GM18867 (cell line): ENCODE measurements at regions not wholly inside any gene's neighbourhood (a gene's known extent, or its start where the extent isn't known, plus 50 kb on each side); places are given as distances from the start of the nearest gene placed in this dataset.

ENCODE experiments used
- ATAC-seq: cut with Tn5 transposase; IDR thresholded peaks from one replicate; pipeline ENCODE4 v1.9.1; 2021; ENCODE audit warnings: mild to moderate bottlenecking, moderate library complexity; ENCODE audit not compliant: unreplicated experiment

GRCh38 chr5:2696156-2696807, 55.2 kb downstream of the IRX2 start:
- no peak for ATAC-seq

GRCh38 chr5:2695200-2695891, 56.1 kb downstream of the IRX2 start:
- ATAC-seq: no peak

GRCh38 chr5:2691530-2691929, 59.9 kb downstream of the IRX2 start:
- no peak for ATAC-seq

- ATAC-seq: no peak
Measured at GRCh38 chr5:2690293-2690692, 61.2 kb downstream of the IRX2 start.

- ATAC-seq: no peak
Measured at GRCh38 chr5:2688586-2688985, 62.9 kb downstream of the IRX2 start.

GRCh38 chr5:2687746-2688145, 63.7 kb downstream of the IRX2 start:
- ATAC-seq: no peak

GRCh38 chr5:2686321-2687124, 65.0 kb downstream of the IRX2 start:
- ATAC-seq: no peak

- no peak for ATAC-seq
Measured at GRCh38 chr5:2685651-2686272, 65.7 kb downstream of the IRX2 start.

- no peak for ATAC-seq
Measured at GRCh38 chr5:2684606-2685005, 66.9 kb downstream of the IRX2 start.

GRCh38 chr5:2683720-2684119, 67.8 kb downstream of the IRX2 start:
- ATAC-seq: no peak

GRCh38 chr5:2681476-2681875, 70.0 kb downstream of the IRX2 start:
- ATAC-seq: no peak

- no peak for ATAC-seq
Measured at GRCh38 chr5:2680979-2681378, 70.5 kb downstream of the IRX2 start.

GRCh38 chr5:2677689-2678088, 73.8 kb downstream of the IRX2 start:
- ATAC-seq: no peak

- no peak for ATAC-seq
Measured at GRCh38 chr5:2675548-2675947, 75.9 kb downstream of the IRX2 start.

- ATAC-seq: no peak
Measured at GRCh38 chr5:2674456-2674855, 77.0 kb downstream of the IRX2 start.

GRCh38 chr5:2670940-2671339, 80.5 kb downstream of the IRX2 start:
- ATAC-seq: no peak

- ATAC-seq: no peak
Measured at GRCh38 chr5:2669913-2670312, 81.6 kb downstream of the IRX2 start.

- ATAC-seq: no peak
Measured at GRCh38 chr5:2669259-2669658, 82.2 kb downstream of the IRX2 start.

GRCh38 chr5:2666081-2666480, 85.4 kb downstream of the IRX2 start:
- no peak for ATAC-seq

- no peak for ATAC-seq
Measured at GRCh38 chr5:2663489-2663888, 88.0 kb downstream of the IRX2 start.

- no peak for ATAC-seq
Measured at GRCh38 chr5:2660315-2660714, 91.2 kb downstream of the IRX2 start.
